C4-2B (cell line): ENCODE measurements at regions not wholly inside any gene's neighbourhood (a gene's known extent, or its start where the extent isn't known, plus 50 kb on each side); places are given as distances from the start of the nearest gene placed in this dataset.

Source experiments
- H3K27ac ChIP-seq: fragments of 450-650 bp; 2 replicates; pipeline ENCODE4 v1.5.1; 2017
- ZFX ChIP-seq: fragments of 450-650 bp; IDR thresholded peaks from 2 replicates; pipeline ENCODE4 v1.6.1; 2017
- TF ChIP-seq, protein P1 (sequence below): fragments of 450-650 bp; conservative IDR thresholded peaks from 2 replicates; pipeline ENCODE4 v1.5.1; 2017; ENCODE audit warnings: mild to moderate bottlenecking

DNA sequence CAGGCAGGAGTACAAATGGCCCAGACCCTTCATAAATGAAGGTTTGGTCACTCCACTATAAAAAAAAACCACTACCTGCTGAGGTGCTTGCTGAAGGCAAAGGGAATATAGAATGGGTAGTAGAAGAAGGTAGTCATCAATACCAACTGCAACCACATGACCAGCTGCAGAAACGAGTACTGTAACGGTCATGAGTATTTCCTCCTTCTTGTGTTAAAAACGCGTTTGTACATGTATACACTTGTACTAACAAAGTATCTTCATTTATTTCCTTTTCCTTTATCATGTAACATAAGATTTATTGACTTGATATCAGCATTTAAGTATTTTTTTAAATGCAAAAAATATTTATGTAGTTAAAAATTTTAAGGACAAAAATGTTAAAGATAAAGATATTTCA, 238.6 kb downstream of the TFAP2B start:
- TF ChIP-seq, protein P1, sequence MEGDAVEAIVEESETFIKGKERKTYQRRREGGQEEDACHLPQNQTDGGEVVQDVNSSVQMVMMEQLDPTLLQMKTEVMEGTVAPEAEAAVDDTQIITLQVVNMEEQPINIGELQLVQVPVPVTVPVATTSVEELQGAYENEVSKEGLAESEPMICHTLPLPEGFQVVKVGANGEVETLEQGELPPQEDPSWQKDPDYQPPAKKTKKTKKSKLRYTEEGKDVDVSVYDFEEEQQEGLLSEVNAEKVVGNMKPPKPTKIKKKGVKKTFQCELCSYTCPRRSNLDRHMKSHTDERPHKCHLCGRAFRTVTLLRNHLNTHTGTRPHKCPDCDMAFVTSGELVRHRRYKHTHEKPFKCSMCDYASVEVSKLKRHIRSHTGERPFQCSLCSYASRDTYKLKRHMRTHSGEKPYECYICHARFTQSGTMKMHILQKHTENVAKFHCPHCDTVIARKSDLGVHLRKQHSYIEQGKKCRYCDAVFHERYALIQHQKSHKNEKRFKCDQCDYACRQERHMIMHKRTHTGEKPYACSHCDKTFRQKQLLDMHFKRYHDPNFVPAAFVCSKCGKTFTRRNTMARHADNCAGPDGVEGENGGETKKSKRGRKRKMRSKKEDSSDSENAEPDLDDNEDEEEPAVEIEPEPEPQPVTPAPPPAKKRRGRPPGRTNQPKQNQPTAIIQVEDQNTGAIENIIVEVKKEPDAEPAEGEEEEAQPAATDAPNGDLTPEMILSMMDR: no peak
- no peak for TF ChIP-seq ZFX
- H3K27ac ChIP-seq: no peak overlapping the region

DNA sequence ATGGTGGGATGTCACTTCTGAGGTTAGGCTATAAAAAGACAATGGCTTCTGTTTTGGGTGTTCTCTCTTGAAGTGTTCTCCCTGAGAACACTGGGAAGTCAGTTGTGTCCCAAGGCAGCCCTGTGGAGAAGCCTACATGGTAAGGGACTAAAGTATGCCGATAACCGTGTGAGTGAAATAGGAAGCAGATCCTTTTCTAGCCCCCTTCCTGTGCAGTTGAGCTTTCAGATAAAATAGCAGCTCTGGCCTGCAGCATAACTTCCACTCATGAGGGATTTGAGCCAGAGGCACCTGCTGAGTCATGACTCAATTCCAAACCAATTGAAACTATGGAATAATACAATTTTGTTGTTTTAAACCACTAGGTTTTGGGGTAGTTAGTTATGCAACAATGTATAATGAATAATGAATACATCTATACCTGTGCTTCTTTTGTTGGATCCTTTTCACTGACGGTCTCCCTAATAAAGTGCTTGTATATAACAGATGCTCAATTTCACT, 241.6 kb downstream of the TFAP2B start:
- no peak for TF ChIP-seq ZFX
- TF ChIP-seq, protein P1: no peak
- no peak overlapping the region for H3K27ac ChIP-seq

- no peak overlapping the region for H3K27ac ChIP-seq
- TF ChIP-seq, protein P1: no peak
- no peak for TF ChIP-seq ZFX
These were observed 243.6 kb downstream of the TFAP2B start for GRCh38 chr6:51062166-51062722.

DNA sequence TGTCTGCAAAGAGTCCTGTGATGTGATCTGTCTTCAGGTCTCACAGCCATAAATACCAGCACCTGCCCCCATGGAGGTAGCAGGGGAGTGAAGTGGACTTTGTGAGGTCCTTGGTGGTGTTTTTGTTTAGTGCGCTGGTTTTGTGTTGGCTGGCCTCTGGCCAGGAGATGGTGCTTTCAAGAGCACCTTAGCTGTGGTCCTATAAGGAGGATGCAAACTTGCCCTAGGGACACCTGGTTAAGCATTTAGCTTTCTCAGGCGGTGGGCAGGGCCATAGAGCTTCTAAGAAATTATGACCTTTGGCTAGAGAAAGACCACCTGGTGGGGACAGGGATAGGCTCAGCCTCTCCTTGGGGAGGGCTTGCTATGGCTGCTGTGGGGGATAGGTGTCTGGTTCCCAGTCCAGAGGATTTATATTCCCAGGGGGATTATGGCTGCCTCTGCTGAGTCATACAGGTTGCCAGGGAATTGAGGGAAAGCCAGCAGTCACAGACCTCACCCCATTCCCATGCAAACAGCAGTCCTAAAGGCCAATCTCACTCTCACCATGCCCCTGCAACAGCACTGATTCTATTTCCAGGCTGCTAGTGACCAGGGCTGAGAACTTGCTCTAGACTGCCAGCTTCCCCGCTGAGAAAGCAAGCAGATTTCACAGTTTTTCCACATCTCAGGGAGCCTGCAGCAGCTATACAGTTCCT, 259.3 kb downstream of the TFAP2B start:
- TF ChIP-seq, protein P1: no peak
- no peak for TF ChIP-seq ZFX
- no peak overlapping the region for H3K27ac ChIP-seq

DNA sequence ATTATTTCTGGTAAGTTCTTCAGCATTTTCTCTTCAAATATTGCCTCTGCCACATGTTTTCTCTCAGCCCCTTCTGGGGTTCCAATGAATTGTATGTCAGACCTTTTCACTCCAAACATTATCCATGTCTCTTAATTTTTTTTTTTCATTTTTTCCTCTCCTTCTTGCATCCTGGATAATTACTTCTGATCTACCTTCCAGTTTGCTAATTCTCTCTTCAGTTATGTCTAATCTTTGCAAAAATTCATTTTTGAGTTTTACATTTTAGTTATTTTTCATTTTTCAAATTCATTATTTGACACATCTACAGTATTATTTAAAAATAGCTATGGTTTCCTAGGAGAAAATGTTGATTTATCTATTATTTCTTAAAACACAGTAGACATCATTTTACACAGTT, 271.7 kb downstream of the TFAP2B start:
- H3K27ac ChIP-seq: no peak overlapping the region
- TF ChIP-seq ZFX: no peak
- TF ChIP-seq, protein P1: no peak

DNA sequence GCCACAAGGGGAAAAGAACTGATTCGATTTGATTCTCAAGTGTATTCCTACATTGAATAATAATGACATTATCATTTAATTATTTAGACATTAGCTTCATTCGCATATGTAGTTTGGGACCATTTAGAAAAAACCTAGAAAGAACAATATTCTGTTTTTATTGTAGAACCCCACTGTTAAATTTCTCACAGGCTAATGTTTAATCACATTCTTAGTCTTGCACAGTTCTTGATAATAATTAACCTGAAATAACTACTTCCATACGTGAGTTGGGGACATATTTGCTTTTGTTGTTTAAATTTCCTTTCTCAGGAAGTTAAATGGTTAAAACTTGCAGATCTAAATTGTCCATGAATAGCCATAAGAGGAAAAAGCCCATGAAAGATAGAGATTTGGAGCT, 275.2 kb downstream of the TFAP2B start:
- TF ChIP-seq, protein P1: no peak
- TF ChIP-seq ZFX: no peak
- no peak overlapping the region for H3K27ac ChIP-seq

GRCh38 chr6:51094271-51094670, 275.6 kb downstream of the TFAP2B start:
- TF ChIP-seq, protein P1: no peak
- no peak overlapping the region for H3K27ac ChIP-seq
